Progenitor cell of endocrine pancreas (in vitro differentiated cells): ENCODE measurements at regions not wholly inside any gene's neighbourhood (a gene's known extent, or its start where the extent isn't known, plus 50 kb on each side); places are given as distances from the start of the nearest gene placed in this dataset.

ENCODE experiments used
- DNase-seq: peaks from one replicate; pipeline ENCODE4 v3.0.0; 2021; ENCODE audit warnings: low spot score; ENCODE audit not compliant: unreplicated experiment
- H3K27ac Mint-ChIP-seq: 2 replicates; pipeline ENCODE4 v1.8.0; 2021; ENCODE audit warnings: mild to moderate bottlenecking, moderate library complexity, mixed read lengths
- H3K27me3 Mint-ChIP-seq: 2 replicates; pipeline ENCODE4 v1.8.0; 2021; ENCODE audit warnings: mixed read lengths
- H3K36me3 Mint-ChIP-seq: 2 replicates; pipeline ENCODE4 v1.8.0; 2022; ENCODE audit warnings: mixed read lengths; ENCODE audit not compliant: insufficient read depth
- H3K4me1 Mint-ChIP-seq: 2 replicates; pipeline ENCODE4 v1.8.0; 2021; ENCODE audit warnings: low read depth, mixed read lengths
- H3K4me3 Mint-ChIP-seq: 2 replicates; pipeline ENCODE4 v1.8.0; 2021; ENCODE audit warnings: low read depth, mild to moderate bottlenecking, moderate library complexity, mixed read lengths
- H3K9me3 Mint-ChIP-seq: 2 replicates; pipeline ENCODE4 v1.8.0; 2021; ENCODE audit warnings: low read depth, mixed read lengths
- TF ChIP-seq, protein P1 (sequence below): fragments of 200-600 bp; sonication (generic); IDR thresholded peaks from one replicate; pipeline ENCODE4 v1.5.0; 2021; ENCODE audit warnings: antibody characterized with exemption, mild to moderate bottlenecking; ENCODE audit not compliant: unreplicated experiment

DNA sequence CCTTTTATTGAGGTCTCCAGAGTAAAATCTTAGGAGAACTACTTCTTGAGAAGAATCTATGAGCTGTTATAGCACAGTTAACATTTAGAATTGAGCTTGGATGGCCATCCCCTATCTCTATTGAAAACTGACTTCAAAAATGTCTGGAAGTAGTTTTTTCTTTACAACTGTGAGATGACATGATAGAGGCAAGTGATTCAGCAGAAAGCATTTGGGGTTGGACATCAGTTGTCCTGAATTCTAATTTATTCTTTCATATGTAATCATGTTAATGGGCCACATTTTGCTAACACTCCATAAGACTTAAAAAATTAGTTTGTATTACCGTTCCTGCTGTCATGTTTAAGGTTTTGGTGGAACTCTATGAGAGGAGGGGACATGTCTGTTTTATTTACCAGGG, 237.0 kb upstream of the SLC14A2 start:
- Mint-ChIP-seq H3K27ac (no peak overlapping the region), H3K36me3 (peaks cover 1% of the 10 kb centered on the region), H3K4me1 (peaks cover 8% of the 10 kb centered on the region), H3K27me3 (peaks cover 95% of the 10 kb centered on the region), H3K9me3 (peaks cover 3% of the 10 kb centered on the region), H3K4me3 (no peak overlapping the region)
- TF ChIP-seq, protein P1, sequence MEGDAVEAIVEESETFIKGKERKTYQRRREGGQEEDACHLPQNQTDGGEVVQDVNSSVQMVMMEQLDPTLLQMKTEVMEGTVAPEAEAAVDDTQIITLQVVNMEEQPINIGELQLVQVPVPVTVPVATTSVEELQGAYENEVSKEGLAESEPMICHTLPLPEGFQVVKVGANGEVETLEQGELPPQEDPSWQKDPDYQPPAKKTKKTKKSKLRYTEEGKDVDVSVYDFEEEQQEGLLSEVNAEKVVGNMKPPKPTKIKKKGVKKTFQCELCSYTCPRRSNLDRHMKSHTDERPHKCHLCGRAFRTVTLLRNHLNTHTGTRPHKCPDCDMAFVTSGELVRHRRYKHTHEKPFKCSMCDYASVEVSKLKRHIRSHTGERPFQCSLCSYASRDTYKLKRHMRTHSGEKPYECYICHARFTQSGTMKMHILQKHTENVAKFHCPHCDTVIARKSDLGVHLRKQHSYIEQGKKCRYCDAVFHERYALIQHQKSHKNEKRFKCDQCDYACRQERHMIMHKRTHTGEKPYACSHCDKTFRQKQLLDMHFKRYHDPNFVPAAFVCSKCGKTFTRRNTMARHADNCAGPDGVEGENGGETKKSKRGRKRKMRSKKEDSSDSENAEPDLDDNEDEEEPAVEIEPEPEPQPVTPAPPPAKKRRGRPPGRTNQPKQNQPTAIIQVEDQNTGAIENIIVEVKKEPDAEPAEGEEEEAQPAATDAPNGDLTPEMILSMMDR = no peak
- no peak for DNase-seq

DNA sequence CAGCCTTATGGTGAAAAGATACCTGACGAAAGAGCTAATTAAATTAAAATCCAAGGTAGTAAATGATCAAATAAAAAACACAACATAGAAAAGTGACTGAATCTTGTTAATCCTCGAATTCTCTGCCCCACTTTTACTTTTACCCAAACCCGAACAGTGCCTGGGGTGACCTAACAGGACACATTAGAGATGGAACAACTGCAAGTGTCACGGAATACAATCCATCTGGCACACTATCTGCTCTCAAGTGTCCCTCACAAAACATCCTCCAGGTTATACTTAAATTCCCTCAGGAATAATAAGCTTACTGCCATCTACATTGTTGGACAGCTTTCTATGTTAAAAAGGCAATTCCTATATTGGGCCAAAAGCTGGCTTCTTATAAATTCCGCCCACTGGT, 236.3 kb upstream of the SLC14A2 start:
- Mint-ChIP-seq H3K4me1 (peaks cover 8% of the 10 kb centered on the region), H3K27me3 (peaks cover 94% of the 10 kb centered on the region), H3K9me3 (peaks cover 3% of the 10 kb centered on the region), H3K36me3 (peaks cover 1% of the 10 kb centered on the region), H3K27ac (no peak overlapping the region), H3K4me3 (no peak overlapping the region)
- TF ChIP-seq, protein P1 = no peak
- no peak for DNase-seq

DNA sequence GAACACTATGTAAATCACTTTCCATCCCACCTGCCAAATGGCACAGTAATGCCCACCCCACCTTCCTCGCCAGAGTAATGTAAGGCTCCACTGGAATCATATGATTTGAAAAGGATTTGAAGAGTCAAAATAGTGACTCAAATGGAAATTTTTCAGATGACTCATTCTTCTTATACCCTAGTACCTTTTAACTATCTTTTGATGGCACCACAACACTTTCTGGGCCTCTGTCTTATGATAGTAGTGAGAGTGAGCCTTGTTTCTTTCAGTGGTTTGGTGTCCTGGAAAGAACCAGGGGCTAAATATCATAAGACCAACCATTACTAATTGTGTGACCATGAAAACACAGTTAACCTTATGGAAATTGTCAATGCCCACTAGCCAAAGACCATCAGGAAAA, 235.4 kb upstream of the SLC14A2 start:
- Mint-ChIP-seq H3K9me3 (peaks cover 3% of the 10 kb centered on the region), H3K27ac (no peak overlapping the region), H3K27me3 (peaks cover 86% of the 10 kb centered on the region), H3K4me3 (no peak overlapping the region), H3K36me3 (peaks cover 1% of the 10 kb centered on the region), H3K4me1 (peaks cover 9% of the 10 kb centered on the region)
- TF ChIP-seq, protein P1 = no peak
- DNase-seq = no peak

DNA sequence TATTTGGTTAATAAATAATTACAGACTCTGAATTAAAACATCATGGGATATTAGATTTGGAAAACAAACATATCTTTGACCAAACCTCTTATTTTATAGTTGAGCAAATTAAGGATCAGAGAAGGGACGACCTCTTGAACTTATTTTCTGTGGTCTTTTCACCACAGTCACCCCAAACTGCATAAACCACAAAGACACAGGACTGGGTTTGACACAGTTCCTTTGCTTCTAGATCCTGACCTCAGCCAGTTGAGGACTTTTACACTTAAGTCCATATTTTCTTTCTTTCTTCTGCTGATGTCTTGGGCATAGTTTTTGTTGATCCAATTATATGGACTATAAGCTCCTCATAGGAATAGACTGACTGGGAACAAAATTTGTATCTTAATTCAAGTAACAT, 234.0 kb upstream of the SLC14A2 start:
- Mint-ChIP-seq H3K4me1 (peaks cover 11% of the 10 kb centered on the region), H3K27me3 (peaks cover 83% of the 10 kb centered on the region), H3K27ac (no peak overlapping the region), H3K9me3 (peaks cover 3% of the 10 kb centered on the region), H3K4me3 (no peak overlapping the region), H3K36me3 (peaks cover 1% of the 10 kb centered on the region)
- DNase-seq = no peak
- TF ChIP-seq, protein P1 = no peak

DNA sequence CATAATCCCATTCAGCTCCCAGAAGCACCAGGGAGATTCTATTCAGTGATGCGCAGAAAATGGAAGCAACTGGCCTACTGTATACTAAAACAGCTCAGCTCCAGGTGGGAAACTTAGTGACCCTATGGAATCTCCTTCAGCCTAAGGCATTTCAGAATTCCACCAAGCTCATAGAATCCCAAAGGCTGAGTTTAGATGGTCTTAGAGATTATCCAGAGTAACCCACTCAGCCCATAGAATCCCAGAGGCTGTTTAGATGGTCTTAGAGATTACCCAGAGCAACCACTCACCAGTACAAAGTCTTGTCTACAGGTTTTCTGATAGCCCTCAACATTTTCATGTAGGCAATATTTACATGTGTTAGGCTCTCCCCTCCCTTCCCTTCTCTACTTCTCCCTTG, 232.0 kb upstream of the SLC14A2 start:
- no peak for DNase-seq
- Mint-ChIP-seq H3K36me3 (peaks cover 1% of the 10 kb centered on the region), H3K4me3 (no peak overlapping the region), H3K27ac (no peak overlapping the region), H3K9me3 (peaks cover 3% of the 10 kb centered on the region), H3K27me3 (peaks cover 81% of the 10 kb centered on the region), H3K4me1 (peaks cover 11% of the 10 kb centered on the region)
- TF ChIP-seq, protein P1 = no peak
